HL-60 (cell line): ENCODE measurements at regions not wholly inside any gene's neighbourhood (a gene's known extent, or its start where the extent isn't known, plus 50 kb on each side); places are given as distances from the start of the nearest gene placed in this dataset.

Experiments
- POLR2AphosphoS5 ChIP-seq: IDR thresholded peaks from 2 replicates; pipeline ENCODE4 v1.6.1; 2012; ENCODE audit warnings: low read depth
- TF ChIP-seq, protein P1 (sequence below): IDR thresholded peaks from one replicate; pipeline ENCODE4 v1.5.1; 2011; ENCODE audit warnings: low read length, control low read depth, inconsistent platforms; ENCODE audit not compliant: insufficient read depth

DNA sequence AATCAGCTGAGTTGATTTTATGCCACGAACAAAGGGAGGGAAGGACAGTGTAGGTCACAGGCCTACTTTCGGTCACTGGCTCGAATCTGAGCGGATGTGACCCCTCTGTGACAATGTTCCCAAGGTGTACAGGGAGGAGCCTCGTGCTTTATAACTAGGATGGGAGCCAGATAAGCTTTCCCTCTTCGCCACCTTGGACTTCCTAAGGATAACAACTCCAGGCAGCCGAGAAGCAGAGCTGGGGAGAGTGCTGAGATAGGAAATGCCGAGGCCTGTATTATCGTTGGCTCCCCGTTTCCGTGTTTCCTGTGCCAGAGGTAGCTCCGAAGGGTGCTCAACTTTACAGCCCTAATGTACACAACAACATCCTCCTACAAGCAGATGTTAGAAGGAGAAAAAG is 217.8 kb upstream of the IRX3 start:
- TF ChIP-seq, protein P1, sequence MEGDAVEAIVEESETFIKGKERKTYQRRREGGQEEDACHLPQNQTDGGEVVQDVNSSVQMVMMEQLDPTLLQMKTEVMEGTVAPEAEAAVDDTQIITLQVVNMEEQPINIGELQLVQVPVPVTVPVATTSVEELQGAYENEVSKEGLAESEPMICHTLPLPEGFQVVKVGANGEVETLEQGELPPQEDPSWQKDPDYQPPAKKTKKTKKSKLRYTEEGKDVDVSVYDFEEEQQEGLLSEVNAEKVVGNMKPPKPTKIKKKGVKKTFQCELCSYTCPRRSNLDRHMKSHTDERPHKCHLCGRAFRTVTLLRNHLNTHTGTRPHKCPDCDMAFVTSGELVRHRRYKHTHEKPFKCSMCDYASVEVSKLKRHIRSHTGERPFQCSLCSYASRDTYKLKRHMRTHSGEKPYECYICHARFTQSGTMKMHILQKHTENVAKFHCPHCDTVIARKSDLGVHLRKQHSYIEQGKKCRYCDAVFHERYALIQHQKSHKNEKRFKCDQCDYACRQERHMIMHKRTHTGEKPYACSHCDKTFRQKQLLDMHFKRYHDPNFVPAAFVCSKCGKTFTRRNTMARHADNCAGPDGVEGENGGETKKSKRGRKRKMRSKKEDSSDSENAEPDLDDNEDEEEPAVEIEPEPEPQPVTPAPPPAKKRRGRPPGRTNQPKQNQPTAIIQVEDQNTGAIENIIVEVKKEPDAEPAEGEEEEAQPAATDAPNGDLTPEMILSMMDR = no peak
- no peak for TF ChIP-seq POLR2AphosphoS5
